KG1 (cell line): ENCODE measurements at regions not wholly inside any gene's neighbourhood (a gene's known extent, or its start where the extent isn't known, plus 50 kb on each side); places are given as distances from the start of the nearest gene placed in this dataset.
"Not testable (repeated sequence)": the region's sequence is repeated elsewhere in the genome, so short reads cannot be mapped to it uniquely, and the experiment has no call there.

ENCODE experiments used
- DNase-seq: peaks from one replicate; lab custom pipeline; 2025; lab: John Stamatoyannopoulos, UW

- DNase-seq = no peak
Measured at GRCh38 chrX:46298821-46299220, 246.4 kb downstream of the ZNF674 start.

GRCh38 chrX:46295963-46296362 is 249.3 kb downstream of the ZNF674 start:
- no peak for DNase-seq

DNA sequence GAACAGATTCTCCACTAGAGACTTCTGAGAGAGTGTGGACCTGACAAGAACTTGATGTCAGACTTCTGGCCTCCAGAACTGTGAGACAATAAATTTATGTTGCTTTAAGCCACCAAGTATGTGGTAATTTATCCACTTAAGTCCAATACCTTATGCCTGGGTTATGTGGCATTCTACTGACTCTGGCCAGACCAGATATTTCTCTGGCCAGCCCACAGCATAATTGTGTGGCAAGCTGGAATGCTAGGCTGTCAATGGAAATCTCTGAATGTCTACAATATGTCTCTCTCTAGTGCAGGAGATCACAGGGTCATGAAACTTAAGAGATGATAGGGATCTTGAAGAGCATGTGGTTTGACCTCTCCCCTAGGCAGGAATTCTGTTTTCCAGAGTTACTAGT is 251.0 kb downstream of the ZNF674 start:
- DNase-seq = no peak

DNA sequence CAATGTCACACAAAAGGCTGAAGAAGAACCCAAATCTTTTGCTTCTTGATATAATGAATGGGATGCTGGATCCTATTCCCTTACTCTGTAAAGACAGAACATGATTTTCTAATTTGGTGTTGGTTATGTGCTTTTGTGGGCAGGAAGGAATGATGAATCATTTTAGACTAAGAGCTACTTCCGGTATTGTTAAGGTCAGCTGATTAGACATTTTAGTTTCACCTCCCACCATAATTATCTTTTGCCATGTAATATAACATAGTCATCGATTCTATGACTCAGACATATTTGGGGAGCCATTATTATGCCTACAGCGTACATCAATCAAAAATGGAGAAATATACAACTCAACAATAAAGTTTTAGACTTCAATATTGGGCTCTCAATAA is 265.3 kb downstream of the ZNF674 start:
- DNase-seq = no peak

DNA sequence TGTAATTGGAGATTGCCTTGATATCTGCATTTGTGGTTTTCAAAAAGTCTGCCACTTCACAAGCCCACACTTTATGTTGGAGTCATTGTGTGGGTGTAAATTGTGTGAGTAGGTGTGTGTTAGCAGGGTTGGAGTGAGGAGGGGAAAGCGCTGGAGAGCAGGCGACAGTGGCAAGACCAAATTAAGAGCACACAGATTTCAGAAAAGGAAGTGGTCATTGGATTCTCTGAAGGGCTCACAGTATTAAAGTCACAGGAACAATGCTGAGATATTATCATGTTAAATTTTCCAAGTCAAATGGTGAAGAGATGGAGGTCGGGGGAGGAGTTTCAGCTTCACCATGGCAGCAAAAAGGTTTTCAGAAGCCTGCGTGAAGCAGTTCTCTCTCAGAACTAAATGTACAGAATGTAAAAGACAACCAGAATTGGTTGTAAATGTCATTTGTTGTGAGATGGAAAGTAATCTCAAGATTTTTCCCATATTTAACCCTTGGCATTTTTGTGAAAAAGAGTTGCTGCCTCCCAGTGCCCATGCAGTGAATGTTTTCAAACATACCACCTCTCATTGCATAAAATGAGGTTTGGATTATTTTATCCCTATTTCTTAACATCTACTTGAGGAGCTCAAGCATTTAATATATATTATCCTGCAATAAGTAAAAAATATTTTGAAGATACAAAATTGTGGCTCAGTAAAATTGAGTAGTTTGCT is 265.9 kb downstream of the ZNF674 start:
- DNase-seq = no peak

GRCh38 chrX:46278572-46278971 is 266.6 kb downstream of the ZNF674 start:
- no peak for DNase-seq

- no peak for DNase-seq
Measured at GRCh38 chrX:46268412-46268811, 276.8 kb downstream of the ZNF674 start.

DNA sequence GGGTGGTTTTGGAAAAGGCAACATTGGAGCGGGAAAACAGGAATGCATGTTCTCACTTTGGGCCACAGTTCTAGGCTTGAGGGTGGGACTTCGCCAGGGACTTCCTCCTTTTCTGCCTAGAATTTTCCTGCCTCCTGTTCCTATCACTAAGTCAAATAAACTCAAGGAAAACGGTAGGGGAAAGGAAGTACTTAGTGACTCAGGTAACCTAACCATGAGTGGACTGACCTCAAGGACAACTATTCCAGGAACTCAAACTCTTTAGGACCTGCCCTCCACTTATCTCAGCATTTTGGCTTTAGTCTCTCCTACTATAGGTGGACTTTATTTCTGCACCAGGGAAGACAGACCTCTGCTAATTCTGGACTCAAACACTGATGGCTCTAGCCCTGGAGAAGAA is 281.7 kb downstream of the ZNF674 start:
- no peak for DNase-seq

DNA sequence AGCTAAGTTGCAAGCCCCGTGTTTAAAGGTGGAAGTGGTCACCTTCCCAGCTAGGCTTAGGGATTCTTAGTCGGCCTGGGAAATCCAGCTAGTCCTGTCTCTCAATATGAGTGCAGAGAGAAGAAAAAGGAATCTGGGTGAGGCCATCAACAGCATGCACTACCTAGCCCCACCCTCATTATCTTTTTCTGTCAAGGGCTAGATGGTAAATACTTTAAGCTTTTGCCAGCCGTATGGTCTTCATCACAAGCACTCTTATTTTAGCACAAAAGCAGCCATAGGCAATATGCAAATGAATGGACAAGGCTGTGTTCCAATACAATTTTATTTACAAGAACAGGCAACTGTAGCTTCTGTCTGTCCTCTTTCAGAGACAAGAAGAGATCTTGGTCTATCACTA is 282.9 kb downstream of the ZNF674 start:
- DNase-seq = no peak

- DNase-seq = no peak
Measured at GRCh38 chrX:46260499-46260898, 284.7 kb downstream of the ZNF674 start.

- DNase-seq = no peak
Measured at GRCh38 chrX:46258356-46258755, 286.9 kb downstream of the ZNF674 start.

DNA sequence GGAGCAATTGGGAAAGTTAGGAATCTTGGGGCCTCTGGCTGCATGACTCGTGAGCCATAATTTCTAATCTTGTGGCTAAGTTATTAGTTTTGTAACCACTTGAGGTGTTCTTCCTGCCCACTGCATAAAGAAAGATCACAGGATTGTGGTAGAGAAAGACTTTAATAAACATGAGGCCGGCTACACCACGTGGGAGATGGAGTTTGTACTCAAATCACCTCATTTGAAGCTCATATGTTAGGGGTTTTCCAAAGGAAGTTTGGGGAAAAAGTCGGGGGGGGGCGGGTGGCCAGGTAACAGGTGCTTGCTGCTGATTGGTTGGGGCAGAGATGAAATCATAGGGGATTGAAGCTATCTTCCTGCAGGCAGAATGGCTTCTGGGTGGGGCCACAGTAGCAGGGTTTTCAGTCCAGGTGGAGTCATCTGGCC is 287.8 kb downstream of the ZNF674 start:
- no peak for DNase-seq

DNA sequence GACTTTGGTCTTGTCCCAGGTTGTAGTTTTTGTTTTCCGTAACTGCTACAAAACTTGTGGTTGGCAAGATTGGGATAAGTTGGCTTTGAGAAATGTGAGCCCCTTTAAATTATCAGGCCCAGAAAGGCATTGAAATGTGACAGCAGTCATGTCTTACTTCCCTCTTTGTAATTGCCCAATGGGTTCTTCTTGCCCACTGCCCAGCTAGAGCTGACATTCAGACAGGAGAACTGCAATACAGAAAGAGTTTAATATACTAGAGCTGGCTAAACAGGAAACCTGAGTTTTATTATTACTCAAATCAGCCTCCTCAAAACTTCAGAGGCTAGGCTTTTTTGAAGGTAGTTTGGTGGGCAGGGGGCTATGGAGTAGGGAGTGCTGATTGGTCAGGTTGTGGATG is 288.3 kb downstream of the ZNF674 start:
- DNase-seq = no peak

- DNase-seq = no peak
Measured at GRCh38 chrX:46255046-46255445, 290.2 kb downstream of the ZNF674 start.

DNA sequence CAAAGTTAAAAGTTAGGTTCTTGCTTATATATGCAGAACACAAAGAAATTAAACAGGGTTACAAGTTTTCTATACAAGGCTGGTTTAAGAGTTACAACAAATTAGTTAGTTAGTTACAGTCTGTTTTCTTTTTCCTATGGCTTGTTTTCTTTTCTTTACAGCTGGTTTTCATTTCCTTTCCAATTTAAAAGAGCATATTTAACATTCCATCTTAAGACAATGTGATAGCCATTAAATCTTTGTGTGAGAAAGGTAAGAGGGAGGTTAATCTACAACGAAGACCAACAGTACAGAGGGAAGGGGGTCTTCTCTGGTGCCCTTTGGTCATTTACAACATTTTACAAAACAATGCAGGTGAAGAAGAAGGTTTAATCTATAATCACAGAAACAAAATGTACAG is 290.6 kb downstream of the ZNF674 start:
- no peak for DNase-seq

DNA sequence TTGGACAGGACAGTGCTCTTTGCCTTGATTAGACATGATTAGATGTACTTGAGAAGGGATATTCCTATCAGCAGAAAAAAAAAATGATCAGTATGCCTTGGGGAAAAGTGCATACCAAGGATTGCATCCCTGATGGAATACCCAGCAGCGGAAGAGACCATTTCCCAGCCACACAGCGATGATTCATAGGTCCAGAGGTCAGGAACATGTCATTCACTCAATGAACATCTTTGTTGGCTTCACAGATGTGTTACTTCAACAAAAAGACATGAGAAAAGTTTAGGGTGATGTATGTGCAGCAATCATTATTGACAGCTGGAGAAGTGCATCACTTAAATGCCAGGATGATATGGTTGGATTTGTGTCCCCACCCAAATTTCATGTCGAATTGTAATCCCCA is 293.5 kb downstream of the ZNF674 start:
- DNase-seq = no peak

DNA sequence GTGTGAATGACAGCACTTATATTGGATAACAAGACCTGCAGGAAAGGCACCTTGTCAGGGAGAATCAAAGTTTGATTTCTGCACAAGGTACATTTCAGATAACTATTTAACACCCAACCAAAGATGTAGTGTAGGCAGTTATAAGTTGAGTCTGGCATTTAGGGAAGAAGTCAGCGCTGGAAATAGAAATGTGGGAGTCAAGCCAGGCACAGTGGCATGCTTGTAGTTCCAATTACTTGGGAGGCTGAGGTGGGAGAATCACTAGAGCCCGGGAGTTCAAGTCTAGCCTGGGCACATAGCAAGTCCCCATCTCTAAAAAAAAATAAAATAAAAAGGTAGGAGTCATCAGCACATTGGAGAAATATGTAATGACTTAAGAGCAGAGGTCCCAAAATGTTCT is 295.1 kb downstream of the ZNF674 start:
- no peak for DNase-seq

- no peak for DNase-seq
Measured at GRCh38 chrX:46247456-46247855, 297.8 kb downstream of the ZNF674 start.

DNA sequence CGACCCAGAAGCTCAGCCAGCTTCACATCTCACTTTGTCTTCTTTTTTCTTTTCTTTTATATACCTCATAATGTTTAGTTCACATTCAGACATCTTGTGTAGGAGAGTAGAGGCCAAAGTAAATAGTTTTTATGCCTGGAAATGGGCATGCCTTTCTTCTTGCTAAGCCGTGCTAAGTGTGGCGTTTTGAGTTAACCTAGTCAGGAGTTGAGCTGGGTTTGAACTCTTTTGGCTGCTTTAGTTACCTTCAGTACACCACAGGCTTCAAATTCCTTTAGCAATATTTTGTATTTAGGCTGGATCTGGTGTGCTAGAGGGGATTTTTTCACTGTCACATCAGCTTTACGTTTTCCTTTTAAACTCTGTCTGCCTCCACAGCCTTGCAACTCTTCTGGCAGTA is 300.8 kb downstream of the ZNF674 start:
- no peak for DNase-seq

- DNase-seq = no peak
Measured at GRCh38 chrX:46236411-46236810, 308.8 kb downstream of the ZNF674 start.

DNA sequence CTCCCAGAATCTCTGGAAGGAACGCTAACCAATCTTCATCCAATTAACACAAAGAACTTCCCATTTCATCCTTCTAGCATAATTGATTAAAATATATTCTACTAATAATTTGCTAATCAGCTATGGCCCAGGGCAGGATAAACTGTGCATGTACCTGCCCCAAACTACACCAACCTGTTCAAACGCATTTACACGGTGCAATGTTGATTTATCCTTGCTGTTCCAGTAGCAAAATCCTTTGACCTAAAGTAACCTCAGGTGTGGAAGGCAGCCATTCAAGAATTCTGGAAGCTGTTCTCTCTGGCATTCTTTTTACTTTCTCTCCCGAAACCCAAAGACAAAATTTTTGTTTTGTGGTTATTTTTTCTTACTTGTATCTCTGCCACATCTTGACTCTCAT is 309.4 kb downstream of the ZNF674 start:
- no peak for DNase-seq

DNA sequence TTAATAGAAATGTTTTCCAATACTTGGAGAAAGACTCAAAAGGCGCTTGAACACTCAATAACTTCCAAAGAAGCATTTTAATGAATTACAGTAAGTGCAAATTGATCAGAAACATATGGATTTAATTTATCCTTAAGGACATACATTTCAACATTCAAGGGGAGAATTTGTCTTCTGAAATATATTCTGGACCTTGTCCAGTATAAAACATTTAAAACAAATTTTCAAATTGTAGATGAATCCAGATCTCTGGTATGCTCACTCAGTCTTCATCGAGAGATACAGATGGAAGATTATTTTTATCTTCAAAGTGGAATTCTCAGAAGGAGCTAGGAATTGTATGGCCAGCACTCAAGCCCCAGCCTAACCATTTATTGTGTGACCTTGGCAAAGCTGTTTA is 310.4 kb downstream of the ZNF674 start:
- no peak for DNase-seq

DNA sequence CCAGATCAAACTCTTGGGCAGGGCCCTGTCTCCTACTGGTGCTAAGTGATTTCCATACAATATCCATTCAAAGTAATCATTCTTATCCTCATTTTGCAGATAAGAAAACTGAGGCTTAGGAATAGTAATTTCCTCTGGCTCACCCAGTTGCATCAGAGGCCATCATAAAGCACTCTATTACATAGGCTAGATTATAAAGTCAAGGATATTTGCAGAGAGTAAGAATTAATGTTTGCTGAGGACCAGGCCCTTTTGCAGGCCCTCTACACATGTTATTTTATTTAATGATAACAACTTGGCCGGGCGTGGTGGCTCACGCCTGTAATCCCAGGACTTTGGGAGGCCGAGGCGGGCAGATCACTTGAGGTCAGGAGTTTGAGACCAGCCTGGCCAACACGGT is 316.8 kb downstream of the ZNF674 start:
- DNase-seq = no peak

- DNase-seq = no peak
Measured at GRCh38 chrX:46226422-46226821, 318.8 kb downstream of the ZNF674 start.

DNA sequence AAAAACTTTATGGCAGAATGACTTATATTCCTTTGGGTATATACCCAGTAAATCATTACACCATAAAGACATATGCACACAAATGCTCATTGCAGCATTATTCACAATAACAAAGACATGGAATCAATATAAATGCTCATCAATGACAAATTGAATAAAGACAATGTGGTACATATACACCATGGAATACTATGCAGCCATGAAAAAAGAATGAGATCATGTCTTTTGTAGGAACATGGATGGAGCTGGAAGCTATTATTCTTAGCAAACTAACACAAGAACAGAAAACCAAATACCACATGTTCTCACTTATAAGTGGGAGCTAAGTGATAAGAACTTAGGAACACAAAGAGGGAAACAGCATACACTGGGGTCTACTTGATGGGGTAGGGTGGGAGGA is 321.7 kb downstream of the ZNF674 start:
- not testable (repeated sequence) for DNase-seq
